VCaP (cell line): ENCODE measurements at regions not wholly inside any gene's neighbourhood (a gene's known extent, or its start where the extent isn't known, plus 50 kb on each side); places are given as distances from the start of the nearest gene placed in this dataset.

Source experiments
- H3K27ac ChIP-seq: fragments of 450-650 bp; 2 replicates; pipeline ENCODE4 v1.5.1; 2017
- TF ChIP-seq, protein P1 (sequence below): fragments of 450-650 bp; conservative IDR thresholded peaks from 2 replicates; pipeline ENCODE4 v1.5.1; 2017; ENCODE audit warnings: mild to moderate bottlenecking, moderate library complexity

DNA sequence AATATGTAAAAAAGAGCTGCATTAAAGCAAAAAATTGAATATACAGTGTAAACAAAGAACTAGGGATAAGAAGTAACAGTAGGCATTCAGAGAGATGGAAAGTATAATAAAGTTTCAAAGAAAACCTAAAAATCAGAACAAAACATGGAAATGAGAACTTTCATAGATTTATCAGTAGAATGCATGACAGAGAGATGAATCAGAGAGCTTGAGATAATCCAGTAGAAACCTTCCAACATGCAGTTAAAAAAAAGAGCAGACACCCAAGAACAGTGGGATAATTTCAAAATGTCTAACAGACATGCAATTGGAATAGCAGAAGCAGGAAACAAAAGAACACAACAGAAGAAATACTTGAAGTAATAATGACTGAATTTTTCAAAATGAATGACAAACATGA lies 1384.2 kb downstream of the CDH11 start:
- TF ChIP-seq, protein P1, sequence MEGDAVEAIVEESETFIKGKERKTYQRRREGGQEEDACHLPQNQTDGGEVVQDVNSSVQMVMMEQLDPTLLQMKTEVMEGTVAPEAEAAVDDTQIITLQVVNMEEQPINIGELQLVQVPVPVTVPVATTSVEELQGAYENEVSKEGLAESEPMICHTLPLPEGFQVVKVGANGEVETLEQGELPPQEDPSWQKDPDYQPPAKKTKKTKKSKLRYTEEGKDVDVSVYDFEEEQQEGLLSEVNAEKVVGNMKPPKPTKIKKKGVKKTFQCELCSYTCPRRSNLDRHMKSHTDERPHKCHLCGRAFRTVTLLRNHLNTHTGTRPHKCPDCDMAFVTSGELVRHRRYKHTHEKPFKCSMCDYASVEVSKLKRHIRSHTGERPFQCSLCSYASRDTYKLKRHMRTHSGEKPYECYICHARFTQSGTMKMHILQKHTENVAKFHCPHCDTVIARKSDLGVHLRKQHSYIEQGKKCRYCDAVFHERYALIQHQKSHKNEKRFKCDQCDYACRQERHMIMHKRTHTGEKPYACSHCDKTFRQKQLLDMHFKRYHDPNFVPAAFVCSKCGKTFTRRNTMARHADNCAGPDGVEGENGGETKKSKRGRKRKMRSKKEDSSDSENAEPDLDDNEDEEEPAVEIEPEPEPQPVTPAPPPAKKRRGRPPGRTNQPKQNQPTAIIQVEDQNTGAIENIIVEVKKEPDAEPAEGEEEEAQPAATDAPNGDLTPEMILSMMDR: no peak
- no peak overlapping the region for H3K27ac ChIP-seq

DNA sequence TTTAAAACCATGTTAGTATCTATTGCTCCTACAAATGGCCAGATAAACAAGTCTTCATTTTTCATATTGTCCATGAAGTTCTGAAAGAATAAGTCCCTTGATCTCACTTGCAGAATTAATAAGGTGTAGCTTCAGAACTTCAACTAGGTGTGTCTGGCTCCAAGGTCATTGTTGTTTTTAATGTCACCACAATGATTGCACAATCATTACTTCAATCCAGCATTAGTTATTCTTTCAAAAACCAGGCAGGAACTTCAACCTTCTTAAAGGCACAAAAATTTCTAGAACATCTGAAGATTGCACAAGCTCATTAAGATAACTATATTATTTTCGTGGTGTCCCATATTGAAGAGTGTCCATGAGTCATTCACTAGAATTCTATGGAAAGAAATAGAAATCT lies 1386.4 kb downstream of the CDH11 start:
- no peak overlapping the region for H3K27ac ChIP-seq
- TF ChIP-seq, protein P1: no peak

DNA sequence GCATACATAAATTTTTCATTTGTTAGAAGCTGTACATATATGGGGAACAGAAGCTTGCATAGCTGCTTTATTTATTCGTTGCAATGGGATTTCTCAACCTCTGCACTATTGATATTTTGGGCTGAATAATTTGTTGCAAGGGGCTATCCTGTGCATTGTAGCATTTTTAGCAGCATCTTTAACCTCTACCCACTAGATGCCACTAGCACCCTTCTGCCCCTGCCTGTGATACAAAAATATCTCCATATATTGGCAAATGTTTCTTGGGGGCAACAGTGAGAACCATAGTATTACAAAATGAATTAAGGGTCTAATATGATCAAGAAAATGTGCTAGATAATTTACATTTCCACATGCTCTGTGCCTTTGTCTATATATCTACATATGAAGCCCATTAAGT lies 1401.0 kb downstream of the CDH11 start:
- H3K27ac ChIP-seq: no peak overlapping the region

DNA sequence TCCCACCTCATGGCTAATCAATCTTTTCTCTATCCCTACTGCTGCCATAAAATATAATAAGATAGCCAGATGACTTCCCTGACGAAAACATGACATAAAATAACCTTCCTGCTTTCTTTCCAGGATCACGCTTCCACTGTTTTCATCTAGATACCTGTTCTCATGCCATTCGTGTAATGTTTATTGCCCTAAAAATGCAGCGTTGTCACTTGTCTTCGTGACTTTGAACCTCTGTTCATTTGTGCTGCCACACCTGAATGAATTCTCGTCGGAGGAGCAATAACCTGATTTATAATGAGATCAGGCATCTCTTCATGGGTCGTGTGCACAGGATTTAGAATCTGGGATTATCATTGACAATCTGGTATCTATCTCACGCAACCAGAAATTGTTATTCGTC lies 1401.9 kb downstream of the CDH11 start:
- H3K27ac ChIP-seq: no peak overlapping the region
- TF ChIP-seq, protein P1: no peak

More for the DNA sequence above, 1401.0 kb downstream of the CDH11 start:
- TF ChIP-seq, protein P1: no peak

DNA sequence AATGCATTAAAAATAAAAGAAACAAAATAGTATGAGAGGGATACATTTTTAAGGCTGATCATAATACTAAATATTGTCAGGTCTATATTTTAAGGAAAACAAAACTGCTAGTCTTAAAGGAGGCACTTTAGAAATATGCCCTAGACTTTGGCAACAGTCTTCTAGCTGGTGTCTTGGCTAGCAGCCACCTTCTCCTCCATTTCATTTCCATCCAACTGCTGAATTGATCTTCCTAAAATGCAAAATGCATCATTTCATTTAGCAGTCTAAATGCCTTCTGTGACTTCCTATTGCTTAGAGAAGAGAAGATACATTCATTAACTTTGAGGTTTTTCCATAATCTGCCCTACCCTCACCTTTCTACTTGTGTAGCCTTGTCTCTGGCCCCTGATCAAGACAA lies 1404.1 kb downstream of the CDH11 start:
- no peak overlapping the region for H3K27ac ChIP-seq
- TF ChIP-seq, protein P1: no peak

DNA sequence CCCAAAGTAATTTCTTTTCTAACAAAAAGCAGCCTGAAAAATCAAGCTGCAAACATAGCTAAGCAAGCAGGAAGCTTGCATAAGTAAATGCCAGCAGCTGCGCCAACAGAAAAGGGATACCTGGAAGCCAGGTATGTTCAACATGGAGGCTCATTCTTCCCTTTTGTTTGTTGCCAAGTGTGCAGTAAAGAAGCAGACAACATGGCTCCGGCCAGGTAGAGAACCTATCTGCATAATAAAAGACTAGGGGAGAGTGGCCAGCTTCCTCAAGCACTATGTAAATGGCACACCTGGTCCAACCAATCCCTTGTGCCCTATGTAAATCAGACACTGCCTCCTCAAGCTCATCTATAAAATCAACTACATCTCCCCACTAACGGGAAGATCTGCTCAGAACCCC lies 1407.0 kb downstream of the CDH11 start:
- TF ChIP-seq, protein P1: no peak
- no peak overlapping the region for H3K27ac ChIP-seq

DNA sequence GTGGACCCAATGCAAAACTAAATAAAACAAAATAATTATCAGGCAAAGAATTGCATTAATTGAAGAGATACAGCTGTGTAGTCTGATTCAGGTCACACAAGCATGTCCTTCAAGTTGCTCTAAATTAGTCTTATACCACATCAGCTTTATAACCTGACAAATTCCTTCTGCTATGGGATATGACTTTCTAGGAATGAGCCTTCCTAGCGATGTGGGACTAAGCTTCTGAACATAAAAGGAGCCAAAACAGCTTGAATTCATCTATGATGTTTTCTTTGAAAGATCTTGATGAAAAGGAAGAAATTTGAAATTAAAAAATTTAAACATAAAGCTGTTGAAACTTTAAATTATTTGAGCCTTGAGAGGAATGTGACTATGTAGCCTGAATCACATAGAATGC lies 1409.1 kb downstream of the CDH11 start:
- TF ChIP-seq, protein P1: no peak

DNA sequence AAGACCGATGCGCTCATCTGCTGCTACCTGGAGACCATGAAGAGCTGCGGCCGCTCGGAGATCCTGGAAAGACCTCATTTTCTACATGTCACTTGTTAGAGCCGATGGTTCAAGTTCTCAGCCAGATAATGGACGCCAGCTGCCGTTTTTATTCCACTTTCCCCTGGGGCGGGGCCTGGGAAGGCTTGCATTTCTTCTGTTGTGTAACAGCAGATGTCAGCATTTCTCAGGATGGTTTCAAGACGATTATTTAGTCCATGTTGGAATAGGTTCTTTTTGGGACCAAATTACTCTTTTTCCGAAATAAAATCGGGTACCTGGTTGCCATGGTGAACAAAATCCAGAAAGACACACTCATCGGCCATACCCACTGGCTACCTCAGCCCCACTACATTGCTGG lies 1418.3 kb downstream of the CDH11 start:
- H3K27ac ChIP-seq: no peak overlapping the region

More for the DNA sequence above, 1409.1 kb downstream of the CDH11 start:
- H3K27ac ChIP-seq: no peak overlapping the region

More for the DNA sequence above, 1418.3 kb downstream of the CDH11 start:
- TF ChIP-seq, protein P1: no peak
